ENCODE measurements at regions not wholly inside any gene's neighbourhood (a gene's known extent, or its start where the extent isn't known, plus 50 kb on each side); places are given as distances from the start of the nearest gene placed in this dataset.

DNA sequence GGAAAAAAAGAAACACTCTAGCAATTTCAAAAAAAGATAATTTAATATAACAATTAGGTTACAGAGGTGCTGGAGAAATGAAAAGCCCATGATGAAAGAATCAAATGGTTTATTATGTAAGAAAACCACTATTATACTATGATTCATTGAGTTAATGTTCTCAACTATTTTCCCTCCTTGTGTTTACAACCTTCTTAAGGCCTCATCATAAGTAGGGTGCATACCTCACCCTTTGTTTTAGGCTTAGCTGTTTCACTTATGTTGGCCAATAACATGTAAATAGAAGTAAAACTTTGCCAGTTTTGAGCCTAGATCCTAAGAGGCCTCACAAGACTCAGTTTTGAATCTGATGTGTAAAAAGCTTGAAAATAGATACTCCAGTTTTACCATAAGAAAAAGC lies 418.3 kb upstream of the DDX18 start:
- Histone ChIP-seq H3K9me3 (ENCODE audit: control insufficient read depth in 4 of 4, low read length in 3 of 4) (no peaks in the 10 kb centered on the region), H3K27ac (ENCODE audit: low read depth in 1 of 2, low read length in 2 of 2) (no peak overlapping the region)
- TF ChIP-seq FOXA2 (IDR thresholded peaks at IDR 0.05) = no peak
- TF ChIP-seq EGR1 (IDR thresholded peaks at IDR 0.05; ENCODE audit: low read depth in 2 of 2) = no peak
- no peak for TF ChIP-seq SP1 (IDR thresholded peaks at IDR 0.05)
- TF ChIP-seq, protein P1, sequence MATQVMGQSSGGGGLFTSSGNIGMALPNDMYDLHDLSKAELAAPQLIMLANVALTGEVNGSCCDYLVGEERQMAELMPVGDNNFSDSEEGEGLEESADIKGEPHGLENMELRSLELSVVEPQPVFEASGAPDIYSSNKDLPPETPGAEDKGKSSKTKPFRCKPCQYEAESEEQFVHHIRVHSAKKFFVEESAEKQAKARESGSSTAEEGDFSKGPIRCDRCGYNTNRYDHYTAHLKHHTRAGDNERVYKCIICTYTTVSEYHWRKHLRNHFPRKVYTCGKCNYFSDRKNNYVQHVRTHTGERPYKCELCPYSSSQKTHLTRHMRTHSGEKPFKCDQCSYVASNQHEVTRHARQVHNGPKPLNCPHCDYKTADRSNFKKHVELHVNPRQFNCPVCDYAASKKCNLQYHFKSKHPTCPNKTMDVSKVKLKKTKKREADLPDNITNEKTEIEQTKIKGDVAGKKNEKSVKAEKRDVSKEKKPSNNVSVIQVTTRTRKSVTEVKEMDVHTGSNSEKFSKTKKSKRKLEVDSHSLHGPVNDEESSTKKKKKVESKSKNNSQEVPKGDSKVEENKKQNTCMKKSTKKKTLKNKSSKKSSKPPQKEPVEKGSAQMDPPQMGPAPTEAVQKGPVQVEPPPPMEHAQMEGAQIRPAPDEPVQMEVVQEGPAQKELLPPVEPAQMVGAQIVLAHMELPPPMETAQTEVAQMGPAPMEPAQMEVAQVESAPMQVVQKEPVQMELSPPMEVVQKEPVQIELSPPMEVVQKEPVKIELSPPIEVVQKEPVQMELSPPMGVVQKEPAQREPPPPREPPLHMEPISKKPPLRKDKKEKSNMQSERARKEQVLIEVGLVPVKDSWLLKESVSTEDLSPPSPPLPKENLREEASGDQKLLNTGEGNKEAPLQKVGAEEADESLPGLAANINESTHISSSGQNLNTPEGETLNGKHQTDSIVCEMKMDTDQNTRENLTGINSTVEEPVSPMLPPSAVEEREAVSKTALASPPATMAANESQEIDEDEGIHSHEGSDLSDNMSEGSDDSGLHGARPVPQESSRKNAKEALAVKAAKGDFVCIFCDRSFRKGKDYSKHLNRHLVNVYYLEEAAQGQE (IDR thresholded peaks at IDR 0.05) = no peak
- TF ChIP-seq YY1 (IDR thresholded peaks at IDR 0.05) = no peak
- no peak for TF ChIP-seq HNF4G (IDR thresholded peaks at IDR 0.05)
- no peak for TF ChIP-seq NR2F2 (IDR thresholded peaks at IDR 0.05)
- no peak for TF ChIP-seq JUND (IDR thresholded peaks at IDR 0.05)
- no peak for TF ChIP-seq RXRA (IDR thresholded peaks at IDR 0.05)
- TF ChIP-seq, protein P2, sequence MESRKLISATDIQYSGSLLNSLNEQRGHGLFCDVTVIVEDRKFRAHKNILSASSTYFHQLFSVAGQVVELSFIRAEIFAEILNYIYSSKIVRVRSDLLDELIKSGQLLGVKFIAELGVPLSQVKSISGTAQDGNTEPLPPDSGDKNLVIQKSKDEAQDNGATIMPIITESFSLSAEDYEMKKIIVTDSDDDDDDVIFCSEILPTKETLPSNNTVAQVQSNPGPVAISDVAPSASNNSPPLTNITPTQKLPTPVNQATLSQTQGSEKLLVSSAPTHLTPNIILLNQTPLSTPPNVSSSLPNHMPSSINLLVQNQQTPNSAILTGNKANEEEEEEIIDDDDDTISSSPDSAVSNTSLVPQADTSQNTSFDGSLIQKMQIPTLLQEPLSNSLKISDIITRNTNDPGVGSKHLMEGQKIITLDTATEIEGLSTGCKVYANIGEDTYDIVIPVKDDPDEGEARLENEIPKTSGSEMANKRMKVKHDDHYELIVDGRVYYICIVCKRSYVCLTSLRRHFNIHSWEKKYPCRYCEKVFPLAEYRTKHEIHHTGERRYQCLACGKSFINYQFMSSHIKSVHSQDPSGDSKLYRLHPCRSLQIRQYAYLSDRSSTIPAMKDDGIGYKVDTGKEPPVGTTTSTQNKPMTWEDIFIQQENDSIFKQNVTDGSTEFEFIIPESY (IDR thresholded peaks at IDR 0.05) = no peak
- TF ChIP-seq HNF4A (conservative IDR thresholded peaks at IDR 0.05) = no peak
- TF ChIP-seq FOXA1 (IDR thresholded peaks at IDR 0.05) = no peak
- no peak for TF ChIP-seq TAF1 (conservative IDR thresholded peaks at IDR 0.05)
- TF ChIP-seq GABPA (IDR thresholded peaks at IDR 0.05 in 1 of 2, conservative IDR thresholded peaks at IDR 0.05 in 1 of 2) = no peak

DNA sequence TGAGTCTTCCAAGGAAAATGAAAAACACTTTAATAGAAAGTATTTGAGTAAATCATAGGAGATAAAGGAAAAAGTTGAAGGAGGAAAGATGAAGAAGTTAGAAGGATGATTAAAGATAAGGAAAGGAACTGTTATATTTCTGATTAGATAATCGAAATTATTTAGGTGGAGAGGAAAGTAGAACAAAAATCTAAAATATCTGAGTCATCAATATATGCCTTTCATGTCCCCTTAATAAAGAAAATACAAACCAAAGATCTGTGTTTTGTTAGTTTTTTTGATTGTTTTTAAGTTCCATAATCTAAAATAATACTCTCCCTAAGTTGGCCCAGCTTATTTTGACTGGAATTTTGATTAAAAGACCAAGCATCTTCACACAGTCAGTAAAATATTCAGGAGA lies 412.9 kb upstream of the DDX18 start:
- Histone ChIP-seq H3K27me3 (ENCODE audit: control insufficient read depth in 4 of 4, insufficient read depth in 4 of 4, low read length in 3 of 4) (no peaks in the 10 kb centered on the region), H3K9me3 (ENCODE audit: control insufficient read depth in 4 of 4, low read length in 3 of 4) (no peaks in the 10 kb centered on the region), H3K36me3 (ENCODE audit: control insufficient read depth in 4 of 4, insufficient read depth in 3 of 4, low read depth in 1 of 4, low read length in 3 of 4) (no peaks in the 10 kb centered on the region), H3K9ac (ENCODE audit: low read depth in 1 of 2, low read length in 2 of 2) (no peak overlapping the region), H3K4me3 (ENCODE audit: low read depth in 1 of 3, low read length in 3 of 3) (no peak overlapping the region), H3K4me1 (ENCODE audit: control insufficient read depth in 4 of 4, insufficient read depth in 4 of 4, low read length in 3 of 4) (no peaks in the 10 kb centered on the region), H3K27ac (ENCODE audit: low read depth in 1 of 2, low read length in 2 of 2) (no peak overlapping the region)
- WGBS = 43% methylated on average over 1 of the region's 1 CpG
- DNase-seq (ENCODE audit: low spot score) = no peak
- TF ChIP-seq, protein P2 (IDR thresholded peaks at IDR 0.05) = no peak
- TF ChIP-seq HNF4G (IDR thresholded peaks at IDR 0.05) (no peak), FOXA1 (IDR thresholded peaks at IDR 0.05) (no peak), HNF4A (conservative IDR thresholded peaks at IDR 0.05) (no peak), GABPA (IDR thresholded peaks at IDR 0.05 in 1 of 2, conservative IDR thresholded peaks at IDR 0.05 in 1 of 2) (no peak)
- TF ChIP-seq, protein P3, sequence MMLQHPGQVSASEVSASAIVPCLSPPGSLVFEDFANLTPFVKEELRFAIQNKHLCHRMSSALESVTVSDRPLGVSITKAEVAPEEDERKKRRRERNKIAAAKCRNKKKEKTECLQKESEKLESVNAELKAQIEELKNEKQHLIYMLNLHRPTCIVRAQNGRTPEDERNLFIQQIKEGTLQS (IDR thresholded peaks at IDR 0.05) = no peak
- TF ChIP-seq, protein P4, sequence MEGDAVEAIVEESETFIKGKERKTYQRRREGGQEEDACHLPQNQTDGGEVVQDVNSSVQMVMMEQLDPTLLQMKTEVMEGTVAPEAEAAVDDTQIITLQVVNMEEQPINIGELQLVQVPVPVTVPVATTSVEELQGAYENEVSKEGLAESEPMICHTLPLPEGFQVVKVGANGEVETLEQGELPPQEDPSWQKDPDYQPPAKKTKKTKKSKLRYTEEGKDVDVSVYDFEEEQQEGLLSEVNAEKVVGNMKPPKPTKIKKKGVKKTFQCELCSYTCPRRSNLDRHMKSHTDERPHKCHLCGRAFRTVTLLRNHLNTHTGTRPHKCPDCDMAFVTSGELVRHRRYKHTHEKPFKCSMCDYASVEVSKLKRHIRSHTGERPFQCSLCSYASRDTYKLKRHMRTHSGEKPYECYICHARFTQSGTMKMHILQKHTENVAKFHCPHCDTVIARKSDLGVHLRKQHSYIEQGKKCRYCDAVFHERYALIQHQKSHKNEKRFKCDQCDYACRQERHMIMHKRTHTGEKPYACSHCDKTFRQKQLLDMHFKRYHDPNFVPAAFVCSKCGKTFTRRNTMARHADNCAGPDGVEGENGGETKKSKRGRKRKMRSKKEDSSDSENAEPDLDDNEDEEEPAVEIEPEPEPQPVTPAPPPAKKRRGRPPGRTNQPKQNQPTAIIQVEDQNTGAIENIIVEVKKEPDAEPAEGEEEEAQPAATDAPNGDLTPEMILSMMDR (IDR thresholded peaks at IDR 0.05; ENCODE audit: low read depth, low read length, missing input control) = no peak
- TF ChIP-seq, protein P5, sequence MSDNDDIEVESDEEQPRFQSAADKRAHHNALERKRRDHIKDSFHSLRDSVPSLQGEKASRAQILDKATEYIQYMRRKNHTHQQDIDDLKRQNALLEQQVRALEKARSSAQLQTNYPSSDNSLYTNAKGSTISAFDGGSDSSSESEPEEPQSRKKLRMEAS (IDR thresholded peaks at IDR 0.05) = no peak

More for the DNA sequence above, 418.3 kb upstream of the DDX18 start:
- no peaks in the 10 kb centered on the region for H3K4me1 ChIP-seq (ENCODE audit: control insufficient read depth in 4 of 4, insufficient read depth in 4 of 4, low read length in 3 of 4)
- H3K4me3 ChIP-seq (ENCODE audit: low read depth in 1 of 3, low read length in 3 of 3) = no peak overlapping the region
- no peaks in the 10 kb centered on the region for H3K36me3 ChIP-seq (ENCODE audit: control insufficient read depth in 4 of 4, insufficient read depth in 3 of 4, low read depth in 1 of 4, low read length in 3 of 4)
- H3K9ac ChIP-seq (ENCODE audit: low read depth in 1 of 2, low read length in 2 of 2) = no peak overlapping the region
- no peaks in the 10 kb centered on the region for H3K27me3 ChIP-seq (ENCODE audit: control insufficient read depth in 4 of 4, insufficient read depth in 4 of 4, low read length in 3 of 4)
- DNase-seq (ENCODE audit: low spot score) = no peak

Data from liver (tissue), 8 donors.